ENCODE measurements at regions not wholly inside any gene's neighbourhood (a gene's known extent, or its start where the extent isn't known, plus 50 kb on each side); places are given as distances from the start of the nearest gene placed in this dataset.

DNA sequence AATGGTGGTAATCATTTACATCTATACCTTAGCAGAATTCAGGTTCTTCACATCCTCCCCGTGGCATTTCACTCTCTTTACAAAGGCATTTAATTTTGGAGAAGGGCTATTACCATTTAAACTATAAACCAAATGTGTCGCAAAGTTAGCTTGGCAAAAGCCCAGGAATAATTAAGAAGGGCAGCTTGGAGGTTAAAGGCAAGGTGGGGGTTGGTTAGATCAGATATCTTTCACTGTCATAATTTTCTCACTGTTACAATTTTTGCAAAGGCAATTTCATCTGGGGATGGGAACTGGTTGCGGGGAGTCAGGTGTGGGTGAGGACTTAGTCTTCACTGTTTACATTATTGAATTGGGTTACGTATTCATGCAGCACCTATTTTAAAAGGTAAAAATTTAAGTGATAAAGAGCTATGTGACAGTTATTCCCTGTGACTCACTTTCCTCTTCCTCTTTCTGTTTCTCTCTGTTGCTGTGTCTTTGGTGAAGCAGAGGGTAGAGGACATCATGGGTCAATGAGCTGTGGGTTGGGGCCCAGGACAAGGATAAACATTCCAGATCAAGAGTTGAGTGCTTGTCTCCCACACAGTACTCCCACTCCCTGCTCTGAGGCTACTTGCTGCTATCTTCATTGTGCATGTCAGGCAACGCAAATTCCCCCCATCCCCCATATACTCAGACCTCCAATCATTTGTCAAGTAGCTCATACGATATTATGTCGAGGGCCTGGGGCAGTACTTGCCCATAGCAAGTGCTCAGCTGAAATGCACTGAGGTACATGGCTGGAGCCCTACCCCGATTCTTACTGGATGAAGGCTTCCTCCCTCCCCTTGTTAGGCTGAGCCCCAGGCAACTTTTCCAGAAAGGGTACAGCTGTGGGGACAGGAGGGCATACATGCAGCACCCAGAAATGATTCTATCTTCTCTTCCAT is 223.1 kb upstream of the MYLIP start:
- no peaks in the 10 kb centered on the region for H3K27me3 Mint-ChIP-seq
- H3K4me3 ChIP-seq (ENCODE audit: low read length) = no peak overlapping the region
- H3K36me3 ChIP-seq (ENCODE audit: control insufficient read depth in 2 of 3, insufficient read depth in 3 of 3, low read length in 3 of 3) = no peaks in the 10 kb centered on the region
- no peaks in the 10 kb centered on the region for H3K27me3 ChIP-seq (ENCODE audit: control insufficient read depth in 2 of 2, insufficient read depth in 2 of 2, low read length in 2 of 2)
- H3K4me3 Mint-ChIP-seq = peak overlapping the region in 1 of 10 donors; percentile 7
- ATAC-seq = peak; percentile 57
- peaks cover 0 to 31% (median 0%) of the 10 kb centered on the region in 7 donors for H3K4me1 Mint-ChIP-seq
- no peaks in the 10 kb centered on the region for H3K36me3 Mint-ChIP-seq
- CTCF ChIA-PET = no interaction called here
- POLR2A ChIA-PET = no interaction called here
- peak overlapping the region; percentile 0 for H3K27ac ChIP-seq (ENCODE audit: low read depth, low read length)
- intact Hi-C loops (cut with micrococcal nuclease) = loop anchor here in 1 of 2 donors (5.0 kb wide), 1 partner anchor 57 kb away; no protein-coding TSS in a partner anchor
- no peaks in the 10 kb centered on the region for H3K4me1 ChIP-seq (ENCODE audit: control insufficient read depth in 2 of 2, insufficient read depth in 2 of 2, low read length in 2 of 2)
- H3K27ac Mint-ChIP-seq = peak overlapping the region in 1 of 9 donors; percentile 31
- no peaks in the 10 kb centered on the region for H3K9me3 ChIP-seq (ENCODE audit: control insufficient read depth in 2 of 3, low read length in 3 of 3)
- DNase-seq = no peak
- H3K9me3 Mint-ChIP-seq = peaks cover 0 to 2% (median 0%) of the 10 kb centered on the region in 11 donors

DNA sequence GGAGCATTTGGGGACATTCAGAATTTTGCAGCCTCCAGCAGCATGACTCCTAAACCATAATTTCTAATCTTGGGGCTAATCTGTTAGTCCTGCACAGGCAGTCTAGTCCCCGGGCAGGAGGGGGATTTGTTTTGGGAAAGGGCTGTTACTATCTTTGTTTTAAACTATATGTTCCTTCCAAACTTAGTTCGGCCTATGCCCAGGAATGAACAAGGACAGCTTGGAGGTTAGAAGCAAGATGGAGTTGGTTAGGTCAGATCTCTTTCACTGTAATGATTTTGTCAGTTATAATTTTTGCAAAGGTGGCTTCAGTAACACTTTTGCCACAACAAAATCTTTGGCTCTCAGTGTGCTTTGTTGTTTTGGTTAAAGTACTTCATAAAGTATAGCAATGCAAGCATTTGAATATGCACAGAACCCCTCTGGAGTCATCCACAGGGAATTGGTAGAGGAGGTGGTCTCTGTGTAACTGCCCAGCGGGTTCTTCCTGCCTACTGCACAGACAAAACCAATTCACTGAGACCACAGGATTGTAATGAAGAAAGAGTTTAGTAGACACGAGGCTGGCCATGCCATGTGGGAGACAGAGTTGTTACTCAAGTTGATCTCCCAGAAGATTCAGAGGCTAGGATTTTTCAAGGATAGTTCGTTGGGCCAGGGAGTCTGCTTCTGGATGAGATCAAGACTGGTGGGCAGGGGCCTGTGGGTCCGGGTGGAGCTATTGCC is 224.1 kb upstream of the MYLIP start:
- Mint-ChIP-seq H3K27me3 (peaks cover 0 to 4% (median 0%) of the 10 kb centered on the region in 5 donors), H3K4me3 (no peak overlapping the region), H3K36me3 (no peaks in the 10 kb centered on the region), H3K9me3 (peaks cover 0 to 2% (median 0%) of the 10 kb centered on the region in 11 donors), H3K27ac (no peak overlapping the region), H3K4me1 (peaks cover 0 to 35% (median 0%) of the 10 kb centered on the region in 7 donors)
- Histone ChIP-seq H3K4me3 (ENCODE audit: low read length) (no peak overlapping the region), H3K36me3 (ENCODE audit: control insufficient read depth in 2 of 3, insufficient read depth in 3 of 3, low read length in 3 of 3) (no peaks in the 10 kb centered on the region), H3K4me1 (ENCODE audit: control insufficient read depth in 2 of 2, insufficient read depth in 2 of 2, low read length in 2 of 2) (no peaks in the 10 kb centered on the region), H3K27ac (ENCODE audit: low read depth, low read length) (no peak overlapping the region), H3K9me3 (ENCODE audit: control insufficient read depth in 2 of 3, low read length in 3 of 3) (no peaks in the 10 kb centered on the region), H3K27me3 (ENCODE audit: control insufficient read depth in 2 of 2, insufficient read depth in 2 of 2, low read length in 2 of 2) (no peaks in the 10 kb centered on the region)
- intact Hi-C loops (cut with micrococcal nuclease) = loop anchor here in 1 of 2 donors (5.0 kb wide), 3 partner anchors 57 to 277 kb away; no protein-coding TSS in a partner anchor
- ChIA-PET POLR2A (no interaction called here), CTCF (no interaction called here)
- ATAC-seq (no peak), DNase-seq (no peak)

DNA sequence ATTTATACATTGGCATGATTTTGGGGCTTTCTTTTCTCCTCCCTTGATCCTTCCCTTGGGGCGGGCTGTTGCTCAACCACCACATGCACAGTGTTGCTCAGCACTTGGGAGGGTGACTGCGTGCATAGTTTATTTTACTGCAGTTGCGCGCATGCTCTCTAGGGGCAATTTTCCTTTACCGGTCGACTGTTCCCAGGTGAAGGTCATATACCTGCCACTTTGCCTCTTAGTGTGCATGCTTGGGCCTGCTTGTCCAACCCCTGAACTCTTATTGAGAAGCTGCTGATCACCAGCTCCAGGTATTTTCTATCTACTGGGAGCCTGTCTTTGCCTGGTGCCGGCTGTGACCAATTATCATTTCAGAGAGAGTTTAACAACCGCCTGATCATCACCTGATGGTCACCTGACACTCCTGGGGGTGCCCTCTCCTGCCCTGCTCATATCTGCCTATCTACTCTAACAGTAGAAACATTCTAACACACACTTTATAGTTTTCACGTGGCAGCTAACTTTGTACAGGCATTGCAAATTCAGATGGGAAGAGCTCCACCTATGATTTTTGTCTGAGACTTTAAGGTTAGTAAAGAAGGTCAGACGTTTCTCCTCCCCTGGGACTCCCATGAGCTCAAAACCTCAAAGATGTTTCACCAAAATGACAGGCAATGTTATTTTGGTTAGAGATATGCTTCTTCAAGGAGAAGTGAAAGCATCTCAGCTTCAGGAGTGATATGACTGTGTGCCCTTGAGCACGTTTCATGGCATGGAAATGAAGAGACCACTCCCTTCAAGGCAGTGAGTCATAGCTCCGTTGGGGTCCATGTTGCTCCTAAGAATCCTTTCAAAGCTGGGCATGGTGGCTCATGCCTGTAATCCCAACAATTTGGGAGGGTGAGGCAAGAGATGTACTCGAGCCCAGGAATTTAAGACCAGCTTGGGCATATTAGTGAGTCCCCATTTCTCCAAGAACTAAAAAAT is 227.5 kb upstream of the MYLIP start:
- no peak overlapping the region for H3K27ac ChIP-seq (ENCODE audit: low read depth, low read length)
- no peaks in the 10 kb centered on the region for H3K27me3 ChIP-seq (ENCODE audit: control insufficient read depth in 2 of 2, insufficient read depth in 2 of 2, low read length in 2 of 2)
- ATAC-seq (peak; percentile 80), DNase-seq (peak in 1 of 9 donors; percentile 34)
- H3K36me3 ChIP-seq (ENCODE audit: control insufficient read depth in 2 of 3, insufficient read depth in 3 of 3, low read length in 3 of 3) = no peaks in the 10 kb centered on the region
- ChIA-PET POLR2A (no interaction called here), CTCF (interaction anchor here (0.6 kb wide), 1 partner anchor 1323 kb away, joined by 3 read pairs; no protein-coding TSS in a partner anchor)
- intact Hi-C loops (cut with micrococcal nuclease) = loop anchor here in 1 of 2 donors (2.0 to 5.0 kb wide), 3 partner anchors 209 to 281 kb away; partner anchors contain the start of gene MYLIP
- Mint-ChIP-seq H3K4me3 (peak overlapping the region in 1 of 10 donors; percentile 70), H3K4me1 (peaks cover 0 to 35% (median 0%) of the 10 kb centered on the region in 7 donors), H3K27ac (peak overlapping the region in 1 of 9 donors; percentile 92), H3K27me3 (peaks cover 0 to 7% (median 0%) of the 10 kb centered on the region in 5 donors), H3K9me3 (peaks cover 0 to 2% (median 0%) of the 10 kb centered on the region in 11 donors), H3K36me3 (no peaks in the 10 kb centered on the region)
- H3K4me1 ChIP-seq (ENCODE audit: control insufficient read depth in 2 of 2, insufficient read depth in 2 of 2, low read length in 2 of 2) = no peaks in the 10 kb centered on the region
- no peaks in the 10 kb centered on the region for H3K9me3 ChIP-seq (ENCODE audit: control insufficient read depth in 2 of 3, low read length in 3 of 3)
- no peak overlapping the region for H3K4me3 ChIP-seq (ENCODE audit: low read length)

DNA sequence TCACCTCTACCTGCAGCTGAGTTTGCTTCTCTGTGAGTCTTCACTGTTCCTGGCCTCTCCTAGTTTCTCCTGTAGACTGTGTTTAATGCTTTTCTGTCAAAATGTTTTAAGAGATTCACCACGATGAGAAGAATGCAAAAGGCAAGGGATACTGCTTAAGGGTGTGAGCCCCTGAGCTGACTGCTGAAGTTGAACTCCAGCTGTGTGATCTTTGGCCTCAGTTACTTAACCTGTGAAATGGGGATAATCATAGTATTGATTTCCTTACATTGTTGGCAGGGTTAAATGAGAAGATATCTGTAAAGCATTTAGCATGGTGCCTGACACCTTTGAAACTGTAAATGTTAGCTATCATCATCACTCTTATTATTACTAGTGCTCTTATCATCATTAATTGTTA is 230.2 kb upstream of the MYLIP start:
- Mint-ChIP-seq H3K4me3 (no peak overlapping the region), H3K36me3 (no peaks in the 10 kb centered on the region), H3K4me1 (peaks cover 0 to 17% (median 0%) of the 10 kb centered on the region in 7 donors), H3K27ac (no peak overlapping the region), H3K27me3 (peaks cover 0 to 7% (median 0%) of the 10 kb centered on the region in 5 donors), H3K9me3 (peaks cover 0 to 2% (median 0%) of the 10 kb centered on the region in 11 donors)
- CTCF ChIA-PET = interaction anchor here (1.2 kb wide), 1 partner anchor 11 kb away, joined by 3 read pairs; no protein-coding TSS in a partner anchor
- no peaks in the 10 kb centered on the region for H3K9me3 ChIP-seq (ENCODE audit: control insufficient read depth in 2 of 3, low read length in 3 of 3)
- H3K27ac ChIP-seq (ENCODE audit: low read depth, low read length) = no peak overlapping the region
- DNase-seq (no peak), ATAC-seq (no peak)
- POLR2A ChIA-PET = no interaction called here
- no peak overlapping the region for H3K4me3 ChIP-seq (ENCODE audit: low read length)
- H3K36me3 ChIP-seq (ENCODE audit: control insufficient read depth in 2 of 3, insufficient read depth in 3 of 3, low read length in 3 of 3) = no peaks in the 10 kb centered on the region
- H3K27me3 ChIP-seq (ENCODE audit: control insufficient read depth in 2 of 2, insufficient read depth in 2 of 2, low read length in 2 of 2) = no peaks in the 10 kb centered on the region
- no peaks in the 10 kb centered on the region for H3K4me1 ChIP-seq (ENCODE audit: control insufficient read depth in 2 of 2, insufficient read depth in 2 of 2, low read length in 2 of 2)
- intact Hi-C loops (cut with micrococcal nuclease) = loop anchor here in 1 of 2 donors (10.0 kb wide), 1 partner anchor 306 kb away; no protein-coding TSS in a partner anchor

DNA sequence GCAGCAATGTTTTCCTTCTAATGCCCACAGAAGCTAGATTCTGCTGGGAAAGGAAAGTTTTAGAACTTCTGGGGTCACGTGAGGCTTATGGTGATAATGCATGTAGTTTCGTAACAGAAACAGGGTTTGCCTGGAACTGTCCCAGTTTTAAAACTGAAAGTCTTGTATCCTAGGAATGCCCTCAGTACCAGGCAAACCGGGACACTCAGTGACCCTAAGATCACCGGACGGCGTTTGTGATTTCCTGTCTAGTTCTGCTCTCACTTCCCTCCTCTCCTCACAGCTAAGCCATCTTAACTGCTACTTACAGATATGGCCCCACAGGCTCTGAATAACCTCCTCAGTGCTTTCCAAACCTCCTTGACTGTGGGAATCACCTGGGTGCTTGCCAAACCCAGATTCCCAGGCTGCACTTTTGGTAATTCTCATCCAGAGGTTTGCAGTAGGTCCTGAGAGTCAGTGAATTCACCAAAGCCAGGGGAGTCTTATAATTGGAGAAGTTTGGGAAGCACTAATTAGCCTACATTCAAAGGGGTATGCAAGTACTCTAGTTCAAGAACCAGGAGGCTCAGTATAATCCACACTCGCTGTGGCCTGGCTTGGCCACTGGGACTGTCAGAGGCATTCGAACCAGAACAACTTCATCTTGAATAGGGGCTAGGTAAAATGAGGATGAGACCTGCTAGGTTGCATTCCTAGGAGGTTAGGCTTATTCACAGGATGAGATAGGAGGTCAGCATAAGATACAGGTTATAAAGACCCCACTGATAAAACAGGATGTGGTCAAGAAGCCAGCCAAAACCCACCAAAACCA is 231.6 kb upstream of the MYLIP start:
- H3K4me1 ChIP-seq (ENCODE audit: control insufficient read depth in 2 of 2, insufficient read depth in 2 of 2, low read length in 2 of 2) = no peaks in the 10 kb centered on the region
- H3K4me3 ChIP-seq (ENCODE audit: low read length) = no peak overlapping the region
- no peaks in the 10 kb centered on the region for H3K27me3 ChIP-seq (ENCODE audit: control insufficient read depth in 2 of 2, insufficient read depth in 2 of 2, low read length in 2 of 2)
- peaks cover 0 to 17% (median 0%) of the 10 kb centered on the region in 7 donors for H3K4me1 Mint-ChIP-seq
- intact Hi-C loops (cut with micrococcal nuclease) = loop anchor here in 1 of 2 donors (10.0 kb wide), 1 partner anchor 308 kb away; no protein-coding TSS in a partner anchor
- ChIA-PET POLR2A (interaction anchor here (0.6 kb wide), 1 partner anchor 283 kb away, joined by 3 read pairs; no protein-coding TSS in a partner anchor), CTCF (no interaction called here)
- peaks cover 0 to 10% (median 2%) of the 10 kb centered on the region in 11 donors for H3K9me3 Mint-ChIP-seq
- H3K27ac ChIP-seq (ENCODE audit: low read depth, low read length) = no peak overlapping the region
- peaks cover 0 to 1% (median 0%) of the 10 kb centered on the region in 5 donors for H3K36me3 Mint-ChIP-seq
- H3K27ac Mint-ChIP-seq = no peak overlapping the region
- ATAC-seq (no peak), DNase-seq (no peak)
- H3K27me3 Mint-ChIP-seq = peaks cover 0 to 7% (median 0%) of the 10 kb centered on the region in 5 donors
- H3K4me3 Mint-ChIP-seq = no peak overlapping the region
- H3K36me3 ChIP-seq (ENCODE audit: control insufficient read depth in 2 of 3, insufficient read depth in 3 of 3, low read length in 3 of 3) = no peaks in the 10 kb centered on the region
- H3K9me3 ChIP-seq (ENCODE audit: control insufficient read depth in 2 of 3, low read length in 3 of 3) = no peaks in the 10 kb centered on the region
